ENCODE measurements at regions not wholly inside any gene's neighbourhood (a gene's known extent, or its start where the extent isn't known, plus 50 kb on each side); places are given as distances from the start of the nearest gene placed in this dataset.

GRCh38 chr2:7813541-7814292 is 868.1 kb upstream of the ID2 start:
- no peak overlapping the region for H3K9ac ChIP-seq (ENCODE audit: low read depth in 1 of 2, low read length in 2 of 2)
- no peaks in the 10 kb centered on the region for H3K9me3 ChIP-seq (ENCODE audit: control insufficient read depth in 4 of 4, low read length in 3 of 4)
- H3K36me3 ChIP-seq (ENCODE audit: control insufficient read depth in 4 of 4, insufficient read depth in 3 of 4, low read depth in 1 of 4, low read length in 3 of 4): no peaks in the 10 kb centered on the region
- DNase-seq (ENCODE audit: low spot score): no peak
- no peak overlapping the region for H3K27ac ChIP-seq (ENCODE audit: low read depth in 1 of 2, low read length in 2 of 2)
- H3K4me1 ChIP-seq (ENCODE audit: control insufficient read depth in 4 of 4, insufficient read depth in 4 of 4, low read length in 3 of 4): no peaks in the 10 kb centered on the region
- peaks cover 0 to 3% (median 0%) of the 10 kb centered on the region in 4 donors for H3K27me3 ChIP-seq (ENCODE audit: control insufficient read depth in 4 of 4, insufficient read depth in 4 of 4, low read length in 3 of 4)
- 88% methylated on average over 9 of the region's 9 CpGs for WGBS
- TF ChIP-seq FOXA1 (IDR thresholded peaks at IDR 0.05): no peak
- TF ChIP-seq HNF4A (conservative IDR thresholded peaks at IDR 0.05): no peak
- no peak for TF ChIP-seq YY1 (IDR thresholded peaks at IDR 0.05)
- TF ChIP-seq RXRA (IDR thresholded peaks at IDR 0.05): no peak
- TF ChIP-seq EGR1 (IDR thresholded peaks at IDR 0.05; ENCODE audit: low read depth in 2 of 2): no peak
- TF ChIP-seq GABPA (IDR thresholded peaks at IDR 0.05 in 1 of 2, conservative IDR thresholded peaks at IDR 0.05 in 1 of 2): no peak
- no peak for TF ChIP-seq RAD21 (IDR thresholded peaks at IDR 0.05)
- no peak for TF ChIP-seq REST (IDR thresholded peaks at IDR 0.05)
- no peak for TF ChIP-seq SP1 (IDR thresholded peaks at IDR 0.05)
- no peak for TF ChIP-seq MAX (IDR thresholded peaks at IDR 0.05)
- no peak for TF ChIP-seq HNF4G (IDR thresholded peaks at IDR 0.05)
- H3K4me3 ChIP-seq (ENCODE audit: low read depth in 1 of 3, low read length in 3 of 3): no peak overlapping the region

- Histone ChIP-seq H3K9me3 (ENCODE audit: control insufficient read depth in 4 of 4, low read length in 3 of 4) (no peaks in the 10 kb centered on the region), H3K4me1 (ENCODE audit: control insufficient read depth in 4 of 4, insufficient read depth in 4 of 4, low read length in 3 of 4) (no peaks in the 10 kb centered on the region), H3K4me3 (ENCODE audit: low read depth in 1 of 3, low read length in 3 of 3) (no peak overlapping the region), H3K9ac (ENCODE audit: low read depth in 1 of 2, low read length in 2 of 2) (no peak overlapping the region), H3K36me3 (ENCODE audit: control insufficient read depth in 4 of 4, insufficient read depth in 3 of 4, low read depth in 1 of 4, low read length in 3 of 4) (no peaks in the 10 kb centered on the region), H3K27me3 (ENCODE audit: control insufficient read depth in 4 of 4, insufficient read depth in 4 of 4, low read length in 3 of 4) (peaks cover 0 to 3% (median 0%) of the 10 kb centered on the region in 4 donors), H3K27ac (ENCODE audit: low read depth in 1 of 2, low read length in 2 of 2) (no peak overlapping the region)
- no peak for DNase-seq (ENCODE audit: low spot score)
- TF ChIP-seq CTCF (IDR thresholded peaks at IDR 0.05; ENCODE audit: low read depth, low read length, missing input control) (no peak), YY1 (IDR thresholded peaks at IDR 0.05) (no peak), SP1 (IDR thresholded peaks at IDR 0.05) (no peak), MAX (IDR thresholded peaks at IDR 0.05) (no peak), FOXA2 (IDR thresholded peaks at IDR 0.05) (no peak), ATF3 (IDR thresholded peaks at IDR 0.05) (no peak), HNF4G (IDR thresholded peaks at IDR 0.05) (no peak), REST (IDR thresholded peaks at IDR 0.05) (no peak), FOXA1 (IDR thresholded peaks at IDR 0.05) (no peak)
- 64% methylated on average over 3 of the region's 3 CpGs for WGBS
Measured at GRCh38 chr2:7815726-7816125, 866.1 kb upstream of the ID2 start.
